Activated T-helper 17 cell treated with anti-CD3 and anti-CD28 coated beads, Interleukin-2, amount 50 U/mL, for 72 hours (primary cell): ENCODE measurements at regions not wholly inside any gene's neighbourhood (a gene's known extent, or its start where the extent isn't known, plus 50 kb on each side); places are given as distances from the start of the nearest gene placed in this dataset.
A peak's percentile ranks its signal among the peaks of the same experiment; 100 is the strongest.

Source experiments
- ATAC-seq: fragments of 150-1000 bp; cut with Tn5 transposase; replicated peaks from 2 replicates; pipeline ENCODE4 v1.10.0; 2021; ENCODE audit warnings: mild to moderate bottlenecking, moderate library complexity
- H3K27ac Mint-ChIP-seq: one replicate; pipeline ENCODE4 v1.8.0; 2022; ENCODE audit warnings: mixed read lengths
- H3K27me3 Mint-ChIP-seq: one replicate; pipeline ENCODE4 v1.8.0; 2022; ENCODE audit warnings: mixed read lengths
- H3K36me3 Mint-ChIP-seq: one replicate; pipeline ENCODE4 v1.8.0; 2022; ENCODE audit warnings: low read depth, mild to moderate bottlenecking, mixed read lengths
- H3K4me1 Mint-ChIP-seq: one replicate; pipeline ENCODE4 v1.8.0; 2022; ENCODE audit warnings: mixed read lengths
- H3K4me3 Mint-ChIP-seq: one replicate; pipeline ENCODE4 v1.8.0; 2022; ENCODE audit warnings: mild to moderate bottlenecking, mixed read lengths
- H3K9me3 Mint-ChIP-seq: one replicate; pipeline ENCODE4 v1.8.0; 2022; ENCODE audit warnings: mixed read lengths

DNA sequence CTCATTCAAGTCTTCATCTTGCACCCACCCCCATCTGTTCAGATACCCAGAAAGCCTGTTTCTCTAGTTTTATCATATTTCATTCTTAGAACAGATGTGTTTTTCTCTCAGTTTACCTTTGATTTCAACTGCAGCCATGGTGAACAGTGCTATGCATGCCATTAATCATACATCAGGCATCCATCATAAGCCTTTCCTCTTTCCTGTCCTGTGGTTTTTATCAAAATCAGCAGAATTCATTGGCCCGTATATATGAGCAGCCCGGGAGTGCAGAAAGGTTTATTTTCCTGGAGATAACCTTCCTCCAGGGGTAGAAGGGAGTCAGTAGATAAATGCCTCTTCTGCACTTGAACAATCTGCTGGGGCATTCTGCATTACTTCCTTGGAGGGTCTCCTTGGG, 65.7 kb downstream of the IL21 start:
- peaks cover 21% of the 10 kb centered on the region for H3K4me1 Mint-ChIP-seq
- no peaks in the 10 kb centered on the region for H3K36me3 Mint-ChIP-seq
- ATAC-seq: no peak

DNA sequence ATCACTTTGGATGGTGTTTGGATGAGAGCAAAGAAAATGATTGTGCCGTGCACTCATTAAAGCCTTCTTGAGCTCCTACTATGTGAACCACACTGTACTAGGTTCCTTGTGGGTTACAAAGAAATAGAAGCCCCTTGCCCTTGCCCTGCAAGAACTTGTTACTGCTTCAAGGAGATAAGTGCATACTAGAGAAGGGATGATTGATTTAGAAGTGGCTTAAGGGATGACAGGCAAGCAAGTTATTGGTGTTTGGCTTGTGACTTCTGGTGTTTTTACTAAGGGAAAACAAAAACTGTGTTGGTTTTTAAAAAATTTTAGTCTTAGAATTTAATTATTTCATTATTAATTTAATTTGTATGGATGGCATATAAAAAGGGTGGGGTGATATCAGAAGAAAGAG, 67.4 kb downstream of the IL21 start:
- no peak for ATAC-seq
- peaks cover 21% of the 10 kb centered on the region for H3K4me1 Mint-ChIP-seq

More for the DNA sequence above, 65.7 kb downstream of the IL21 start:
- Mint-ChIP-seq H3K4me3 (peak overlapping the region; percentile 6), H3K9me3 (peaks cover 3% of the 10 kb centered on the region), H3K27me3 (no peaks in the 10 kb centered on the region), H3K27ac (peak overlapping the region; percentile 48)

DNA sequence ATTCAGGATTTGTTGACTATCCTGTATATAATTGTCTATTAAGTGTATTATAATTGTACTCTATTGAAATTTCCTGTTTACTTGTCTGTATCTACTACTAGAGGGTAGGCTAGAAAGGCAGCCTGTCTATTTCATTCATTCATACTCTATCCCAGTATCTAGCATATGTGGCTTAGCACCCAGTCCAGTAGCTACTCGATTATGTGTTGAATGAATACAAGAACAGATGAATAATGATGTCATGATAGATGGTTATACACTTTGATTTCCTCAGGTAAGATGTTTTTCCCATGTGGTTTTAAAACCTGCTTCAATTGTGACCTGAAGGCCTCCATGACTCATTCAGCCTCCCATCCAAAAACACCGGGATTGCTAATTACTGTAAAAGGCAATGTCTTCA, 68.0 kb downstream of the IL21 start:
- ATAC-seq: peak; percentile 72
- H3K4me3 Mint-ChIP-seq: peak overlapping the region; percentile 24
- H3K4me1 Mint-ChIP-seq: peaks cover 21% of the 10 kb centered on the region
- H3K27me3 Mint-ChIP-seq: no peaks in the 10 kb centered on the region
- no peaks in the 10 kb centered on the region for H3K9me3 Mint-ChIP-seq
- peak overlapping the region; percentile 78 for H3K27ac Mint-ChIP-seq
- H3K36me3 Mint-ChIP-seq: no peaks in the 10 kb centered on the region

More for the DNA sequence above, 67.4 kb downstream of the IL21 start:
- H3K27ac Mint-ChIP-seq: peak overlapping the region; percentile 78
- H3K9me3 Mint-ChIP-seq: no peaks in the 10 kb centered on the region
- H3K36me3 Mint-ChIP-seq: no peaks in the 10 kb centered on the region
- peak overlapping the region; percentile 24 for H3K4me3 Mint-ChIP-seq
- no peaks in the 10 kb centered on the region for H3K27me3 Mint-ChIP-seq

DNA sequence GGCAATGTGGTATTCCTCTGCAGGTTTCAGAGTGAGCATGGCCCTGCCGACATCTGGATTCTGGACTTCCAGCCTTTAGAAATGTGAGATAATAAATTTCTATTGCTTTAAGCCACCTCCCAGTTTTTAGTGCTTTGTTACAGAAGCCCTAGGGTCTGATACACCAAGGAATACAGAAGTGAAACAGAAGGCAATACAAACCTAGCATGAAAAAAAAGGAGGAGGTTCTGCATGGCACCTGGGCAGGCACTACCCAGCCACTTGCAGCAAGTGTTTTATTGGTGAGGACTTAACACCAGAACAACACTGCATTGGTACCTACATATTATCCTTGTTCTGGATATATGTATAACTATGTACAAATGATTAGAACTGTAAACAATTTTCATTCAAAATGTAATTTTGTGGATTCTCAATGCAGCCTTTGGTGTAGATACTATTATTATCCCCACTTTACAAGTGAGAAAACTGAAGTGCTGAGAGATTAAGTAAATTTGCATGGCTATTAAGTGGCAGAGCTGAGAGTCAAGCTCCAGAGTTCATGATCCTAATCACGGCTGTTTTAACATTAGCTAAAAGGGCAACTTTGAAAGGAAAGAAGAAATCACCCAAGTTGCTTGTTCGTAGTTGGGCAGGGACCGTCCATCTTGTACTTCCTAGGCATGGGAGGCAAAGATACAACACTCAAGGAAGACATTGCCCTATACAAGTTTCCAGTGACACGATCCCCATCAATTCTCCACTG, 71.8 kb downstream of the IL21 start:
- Mint-ChIP-seq H3K36me3 (no peaks in the 10 kb centered on the region), H3K27ac (peak overlapping the region; percentile 64), H3K27me3 (no peaks in the 10 kb centered on the region), H3K4me3 (peak overlapping the region; percentile 65), H3K9me3 (no peaks in the 10 kb centered on the region), H3K4me1 (peaks cover 17% of the 10 kb centered on the region)
- no peak for ATAC-seq

DNA sequence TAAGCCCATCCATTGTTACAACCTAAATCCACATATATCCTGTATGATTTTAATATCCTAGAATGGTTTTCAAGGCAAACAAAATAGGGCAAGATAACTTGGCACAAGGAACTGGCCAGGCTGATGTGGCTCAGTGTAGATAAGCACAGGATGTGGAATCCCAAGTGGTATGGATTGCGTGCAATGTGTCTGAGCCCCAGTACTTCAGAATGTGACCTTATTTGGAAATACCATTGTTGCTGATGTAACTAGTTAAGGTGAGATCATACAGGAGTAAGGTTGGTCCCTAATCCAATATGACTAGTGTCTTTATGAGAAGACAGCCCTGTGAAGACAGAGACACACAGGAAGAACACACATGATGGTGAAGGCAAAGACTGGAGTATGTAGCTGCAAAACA, 72.4 kb downstream of the IL21 start:
- peaks cover 20% of the 10 kb centered on the region for H3K4me1 Mint-ChIP-seq
- no peaks in the 10 kb centered on the region for H3K27me3 Mint-ChIP-seq
- peak; percentile 78 for ATAC-seq
- peak overlapping the region; percentile 64 for H3K27ac Mint-ChIP-seq
- H3K9me3 Mint-ChIP-seq: no peaks in the 10 kb centered on the region
- peak overlapping the region; percentile 65 for H3K4me3 Mint-ChIP-seq
- H3K36me3 Mint-ChIP-seq: no peaks in the 10 kb centered on the region

DNA sequence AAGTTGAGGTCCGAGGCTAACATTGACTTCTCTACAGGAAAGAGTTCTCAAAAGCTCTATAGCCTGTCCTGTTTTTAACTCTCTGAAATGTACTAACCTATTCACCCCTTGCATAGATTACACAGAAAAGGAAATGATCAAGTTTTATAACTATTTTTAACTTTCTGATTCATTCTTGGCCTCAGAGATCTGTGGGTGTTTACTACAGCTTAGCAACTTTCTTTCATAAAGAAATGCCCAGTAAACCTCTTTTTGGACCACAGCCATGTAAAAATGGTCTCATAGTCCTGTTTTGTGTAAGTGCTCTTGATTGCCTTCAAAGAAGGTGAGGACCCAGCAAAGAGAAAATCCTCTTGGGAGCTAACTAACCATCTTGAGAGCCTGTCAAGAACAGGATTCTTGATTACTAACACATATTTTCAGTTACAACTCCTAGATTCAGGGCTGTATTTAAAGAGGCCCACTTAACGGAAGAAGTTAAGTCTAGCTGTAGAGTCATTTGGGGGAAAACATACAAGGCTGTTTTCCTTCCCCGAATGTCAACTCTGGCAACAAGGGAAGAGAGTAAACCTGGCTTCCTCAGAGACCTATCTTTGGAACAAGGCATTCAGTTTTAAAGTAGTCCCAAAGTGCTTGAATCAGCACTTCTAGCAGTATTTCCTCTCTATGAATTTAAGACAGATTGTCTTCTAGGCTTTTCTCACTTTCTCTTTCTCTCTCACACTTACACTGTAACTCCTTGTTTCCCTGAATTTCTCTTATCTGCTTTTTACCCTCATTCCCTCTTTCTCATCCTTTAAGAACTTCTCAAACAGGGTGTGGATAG, 78.2 kb downstream of the IL21 start:
- Mint-ChIP-seq H3K27ac (peak overlapping the region; percentile 93), H3K4me3 (peak overlapping the region; percentile 72), H3K4me1 (peaks cover 58% of the 10 kb centered on the region), H3K36me3 (no peaks in the 10 kb centered on the region), H3K27me3 (no peaks in the 10 kb centered on the region), H3K9me3 (no peaks in the 10 kb centered on the region)
- peak; percentile 73 for ATAC-seq

DNA sequence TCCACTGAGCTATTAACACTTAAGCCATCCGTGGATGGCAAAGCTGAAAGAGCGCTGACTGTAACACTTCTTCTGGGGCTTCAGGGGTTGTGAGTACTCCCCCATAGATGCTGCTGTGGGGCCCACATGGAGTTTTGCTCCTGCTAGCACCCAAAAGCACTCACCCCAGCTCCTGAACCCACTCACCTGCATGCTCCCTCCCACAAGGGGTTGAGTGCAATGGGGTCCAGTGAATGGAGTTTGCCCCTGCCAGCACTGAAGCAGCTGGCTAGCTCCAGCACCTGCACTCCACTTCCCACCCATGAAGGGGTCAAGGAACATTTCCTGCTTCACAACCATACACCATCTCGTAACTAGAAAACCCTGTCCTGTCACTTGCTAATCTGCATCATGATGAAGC, 78.9 kb downstream of the IL21 start:
- H3K4me3 Mint-ChIP-seq: peak overlapping the region; percentile 72
- peak overlapping the region; percentile 93 for H3K27ac Mint-ChIP-seq
- H3K36me3 Mint-ChIP-seq: no peaks in the 10 kb centered on the region
- H3K4me1 Mint-ChIP-seq: peaks cover 58% of the 10 kb centered on the region
- H3K9me3 Mint-ChIP-seq: no peaks in the 10 kb centered on the region
- H3K27me3 Mint-ChIP-seq: no peaks in the 10 kb centered on the region
- ATAC-seq: peak; percentile 0

DNA sequence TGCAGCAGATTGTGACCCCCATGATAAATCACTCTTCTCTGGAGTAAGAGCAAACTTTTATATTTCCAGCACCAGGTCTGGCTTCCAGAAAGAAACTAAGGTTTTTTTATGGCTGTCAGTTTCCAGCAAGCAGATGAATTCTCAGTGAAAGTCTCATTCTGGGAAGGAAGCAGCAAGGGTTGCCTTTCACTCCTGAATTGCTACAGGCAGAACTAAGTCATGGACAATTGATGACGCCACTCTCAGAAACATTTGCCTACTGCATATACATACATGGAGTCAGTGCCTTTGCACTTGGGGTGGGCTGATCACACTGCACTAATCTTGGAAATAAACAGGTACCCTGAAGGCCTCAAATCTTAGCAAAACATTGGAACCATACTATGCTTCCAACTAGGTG, 80.0 kb downstream of the IL21 start:
- Mint-ChIP-seq H3K9me3 (no peaks in the 10 kb centered on the region), H3K4me1 (peaks cover 58% of the 10 kb centered on the region), H3K4me3 (peak overlapping the region; percentile 72), H3K27me3 (no peaks in the 10 kb centered on the region), H3K27ac (peak overlapping the region; percentile 93), H3K36me3 (no peaks in the 10 kb centered on the region)
- ATAC-seq: no peak

DNA sequence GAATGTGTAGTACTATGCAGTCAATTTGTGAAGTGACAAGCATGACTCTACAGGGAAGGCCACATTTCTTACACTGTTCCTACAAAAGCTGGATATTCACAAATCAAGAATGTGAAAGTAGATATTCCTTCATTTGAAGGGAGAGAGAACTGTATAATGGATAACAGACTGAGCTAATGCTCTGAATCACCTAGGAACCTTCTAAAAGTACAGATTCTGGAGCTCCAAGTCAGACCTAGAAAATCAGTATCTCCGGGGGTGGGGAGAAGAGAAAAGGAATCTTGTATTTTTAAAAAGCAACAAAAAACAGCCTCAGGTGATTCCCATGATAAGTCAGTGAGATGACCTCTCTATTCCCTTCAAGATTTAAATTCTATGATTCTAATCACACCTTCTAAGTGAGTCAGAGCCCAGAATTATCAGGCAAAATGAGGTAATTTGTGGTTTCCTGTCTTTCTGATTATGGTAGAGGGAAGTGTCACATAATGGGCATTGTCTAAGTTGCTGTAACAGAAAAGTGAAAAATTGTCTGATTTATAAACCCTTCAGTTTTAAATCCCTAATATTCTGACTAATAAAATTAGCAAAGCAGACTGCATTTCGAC, 80.9 kb downstream of the IL21 start:
- Mint-ChIP-seq H3K36me3 (no peaks in the 10 kb centered on the region), H3K4me3 (peak overlapping the region; percentile 72), H3K4me1 (peaks cover 58% of the 10 kb centered on the region), H3K27me3 (no peaks in the 10 kb centered on the region), H3K9me3 (no peaks in the 10 kb centered on the region), H3K27ac (peak overlapping the region; percentile 93)
- peak; percentile 73 for ATAC-seq

DNA sequence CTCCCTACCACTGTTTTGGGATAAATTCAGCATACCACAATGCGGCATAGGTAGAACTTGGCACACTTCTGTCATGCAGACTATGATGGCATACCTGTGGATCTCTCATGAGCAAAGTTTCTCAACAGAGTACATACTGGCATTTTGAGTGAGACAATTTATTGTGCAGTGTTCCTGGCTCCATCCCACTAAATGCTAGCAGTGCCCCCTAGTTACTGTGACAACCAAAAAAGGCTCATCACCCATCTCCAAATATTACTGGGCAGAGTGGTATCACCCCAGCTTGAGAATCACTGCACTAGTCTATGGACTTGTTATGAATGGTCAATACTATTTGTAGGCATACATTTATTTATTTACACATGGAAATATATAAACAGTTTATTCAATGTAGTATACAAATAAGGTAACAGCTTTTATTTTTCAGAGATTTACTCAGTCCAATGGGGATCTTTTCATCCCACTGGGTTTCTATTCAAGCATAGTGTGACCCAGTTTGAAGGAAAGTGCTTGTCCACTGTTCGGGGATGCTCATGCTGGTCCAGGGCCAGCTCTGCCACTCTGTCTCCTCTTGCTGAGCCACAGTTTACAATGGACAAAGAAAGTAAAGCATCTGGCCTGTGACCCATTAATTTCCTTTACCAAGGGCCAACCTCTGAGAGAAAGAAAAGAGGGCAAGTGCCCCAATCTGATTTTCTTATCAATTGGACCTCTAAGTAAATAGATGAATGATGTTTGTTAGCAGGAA, 81.0 kb upstream of the IL2 start:
- ATAC-seq: no peak
- Mint-ChIP-seq H3K4me3 (peak overlapping the region; percentile 53), H3K9me3 (no peaks in the 10 kb centered on the region), H3K4me1 (peaks cover 45% of the 10 kb centered on the region), H3K36me3 (no peaks in the 10 kb centered on the region), H3K27me3 (no peaks in the 10 kb centered on the region), H3K27ac (peak overlapping the region; percentile 82)

DNA sequence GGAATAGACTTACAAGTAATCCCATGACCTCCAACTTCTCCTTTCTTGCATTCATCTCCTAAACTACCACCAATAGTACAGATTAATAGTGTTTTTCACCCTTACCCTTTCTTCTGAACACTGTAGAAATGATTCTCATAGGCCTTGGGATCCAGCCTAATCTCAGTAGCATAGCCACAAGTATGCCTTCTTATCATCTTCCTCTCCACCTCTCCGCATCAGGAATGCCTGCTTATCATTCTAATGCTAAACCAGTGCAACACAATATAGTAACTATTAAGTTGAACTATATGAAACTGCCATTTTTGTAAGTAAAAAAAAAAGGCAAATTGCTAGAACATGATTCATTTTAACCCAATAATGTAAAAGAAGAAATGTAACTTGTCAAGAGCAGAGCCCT, 79.5 kb upstream of the IL2 start:
- Mint-ChIP-seq H3K4me1 (peaks cover 30% of the 10 kb centered on the region), H3K27me3 (no peaks in the 10 kb centered on the region), H3K4me3 (peak overlapping the region; percentile 6), H3K36me3 (no peaks in the 10 kb centered on the region), H3K27ac (no peak overlapping the region), H3K9me3 (no peaks in the 10 kb centered on the region)
- ATAC-seq: no peak

DNA sequence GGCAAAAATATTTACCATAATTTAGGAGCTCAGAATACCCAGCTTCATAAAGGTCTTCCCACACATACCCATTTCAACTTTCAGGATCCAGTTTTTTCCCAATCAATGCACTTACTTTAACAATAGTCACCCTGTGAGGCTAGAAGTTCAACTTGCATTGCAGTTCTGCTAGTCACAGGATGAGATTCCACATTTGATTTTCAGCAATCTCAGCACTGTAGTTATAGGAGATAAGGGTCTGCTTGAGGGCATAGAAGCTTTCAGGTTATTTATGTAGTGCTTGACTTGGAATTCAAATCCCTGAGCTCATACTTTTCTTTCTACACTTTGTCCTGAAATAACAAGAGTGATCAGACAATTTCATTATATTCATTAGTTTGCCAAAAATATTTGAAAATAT, 78.3 kb upstream of the IL2 start:
- Mint-ChIP-seq H3K4me1 (peaks cover 18% of the 10 kb centered on the region), H3K27ac (no peak overlapping the region), H3K9me3 (no peaks in the 10 kb centered on the region), H3K4me3 (peak overlapping the region; percentile 6), H3K27me3 (no peaks in the 10 kb centered on the region), H3K36me3 (no peaks in the 10 kb centered on the region)
- ATAC-seq: no peak

DNA sequence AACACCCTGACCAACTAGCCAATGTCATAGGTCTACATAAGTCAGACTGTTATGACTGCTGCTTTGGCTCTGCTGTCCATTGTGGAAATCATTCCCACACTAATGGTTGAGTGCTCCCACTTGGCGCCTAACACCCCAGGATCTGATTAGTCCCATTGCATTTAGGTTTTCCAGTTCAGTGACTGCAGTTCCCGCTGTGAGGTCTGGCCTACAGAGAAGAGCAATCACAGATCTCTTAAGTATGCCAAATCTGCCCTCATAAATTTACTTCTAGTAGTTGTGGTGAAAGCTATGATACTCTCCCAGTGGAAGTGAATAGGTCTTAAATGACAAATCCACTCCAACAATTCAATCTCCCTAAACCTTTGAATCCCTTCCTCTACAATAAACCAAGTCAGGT, 77.3 kb upstream of the IL2 start:
- ATAC-seq: no peak
- Mint-ChIP-seq H3K27me3 (no peaks in the 10 kb centered on the region), H3K9me3 (no peaks in the 10 kb centered on the region), H3K36me3 (no peaks in the 10 kb centered on the region), H3K4me3 (peak overlapping the region; percentile 6), H3K4me1 (peaks cover 13% of the 10 kb centered on the region), H3K27ac (no peak overlapping the region)

DNA sequence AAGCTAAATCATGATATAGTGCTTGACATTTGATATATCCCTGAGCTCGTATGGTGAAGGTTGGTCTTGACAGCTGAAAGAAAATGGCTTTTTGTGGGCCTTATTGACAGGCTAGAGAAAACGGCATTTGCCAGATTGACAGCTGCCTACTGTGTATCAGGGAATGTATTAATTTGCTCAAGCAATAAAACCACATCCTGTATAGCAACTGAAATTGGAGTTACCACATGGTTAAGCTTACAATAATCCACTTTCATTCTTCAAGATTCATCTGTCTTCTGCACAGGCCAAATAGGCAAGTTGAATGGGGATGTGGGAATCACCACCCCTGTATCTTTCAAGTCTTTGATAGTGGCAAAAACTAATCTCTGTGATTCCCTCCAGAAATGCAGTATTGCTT, 76.2 kb upstream of the IL2 start:
- Mint-ChIP-seq H3K4me3 (no peak overlapping the region), H3K27me3 (no peaks in the 10 kb centered on the region), H3K27ac (no peak overlapping the region), H3K9me3 (no peaks in the 10 kb centered on the region), H3K36me3 (no peaks in the 10 kb centered on the region), H3K4me1 (peaks cover 7% of the 10 kb centered on the region)
- no peak for ATAC-seq
